LNCAP (cell line): ENCODE measurements at regions not wholly inside any gene's neighbourhood (a gene's known extent, or its start where the extent isn't known, plus 50 kb on each side); places are given as distances from the start of the nearest gene placed in this dataset.

Experiments used
- TF ChIP-seq, protein P1 (sequence below): fragments of 450-650 bp; IDR thresholded peaks from 2 replicates; pipeline ENCODE4 v1.5.1; 2017; ENCODE audit warnings: mild to moderate bottlenecking

DNA sequence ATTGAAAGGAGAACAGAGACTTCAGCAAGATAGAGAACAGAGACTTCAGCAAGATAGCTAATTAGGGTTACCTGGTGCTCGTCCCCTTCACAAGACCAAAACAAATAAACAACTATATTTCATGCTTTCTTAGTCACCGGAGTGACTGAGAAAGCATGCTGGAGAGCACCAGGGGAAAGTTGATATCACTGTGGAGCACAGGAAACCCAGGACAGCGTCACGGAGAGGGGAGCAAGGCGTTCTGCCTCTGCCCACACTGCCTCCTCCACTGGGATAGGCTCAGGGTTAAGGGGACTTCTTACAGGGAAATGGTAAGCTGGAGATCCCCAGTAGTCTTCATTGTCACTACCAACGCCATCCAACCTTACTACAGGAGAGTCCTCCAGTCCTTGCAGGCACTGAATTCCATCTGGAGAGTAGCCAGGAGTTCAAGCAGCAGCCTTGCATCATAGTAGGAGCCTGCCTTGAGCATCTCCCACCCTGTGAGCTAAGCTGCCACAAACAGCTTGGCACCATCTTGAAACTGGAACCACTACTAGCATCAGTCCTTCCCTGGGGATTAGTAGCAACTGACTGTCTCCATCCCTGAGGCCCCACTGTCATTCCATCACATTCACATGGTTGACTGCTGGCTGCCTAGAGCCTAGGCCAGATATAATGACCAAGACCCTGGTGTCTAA, 239.4 kb downstream of the PLPP3 start:
- TF ChIP-seq, protein P1, sequence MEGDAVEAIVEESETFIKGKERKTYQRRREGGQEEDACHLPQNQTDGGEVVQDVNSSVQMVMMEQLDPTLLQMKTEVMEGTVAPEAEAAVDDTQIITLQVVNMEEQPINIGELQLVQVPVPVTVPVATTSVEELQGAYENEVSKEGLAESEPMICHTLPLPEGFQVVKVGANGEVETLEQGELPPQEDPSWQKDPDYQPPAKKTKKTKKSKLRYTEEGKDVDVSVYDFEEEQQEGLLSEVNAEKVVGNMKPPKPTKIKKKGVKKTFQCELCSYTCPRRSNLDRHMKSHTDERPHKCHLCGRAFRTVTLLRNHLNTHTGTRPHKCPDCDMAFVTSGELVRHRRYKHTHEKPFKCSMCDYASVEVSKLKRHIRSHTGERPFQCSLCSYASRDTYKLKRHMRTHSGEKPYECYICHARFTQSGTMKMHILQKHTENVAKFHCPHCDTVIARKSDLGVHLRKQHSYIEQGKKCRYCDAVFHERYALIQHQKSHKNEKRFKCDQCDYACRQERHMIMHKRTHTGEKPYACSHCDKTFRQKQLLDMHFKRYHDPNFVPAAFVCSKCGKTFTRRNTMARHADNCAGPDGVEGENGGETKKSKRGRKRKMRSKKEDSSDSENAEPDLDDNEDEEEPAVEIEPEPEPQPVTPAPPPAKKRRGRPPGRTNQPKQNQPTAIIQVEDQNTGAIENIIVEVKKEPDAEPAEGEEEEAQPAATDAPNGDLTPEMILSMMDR = no peak

GRCh38 chr1:56339093-56339492, 240.3 kb downstream of the PLPP3 start:
- TF ChIP-seq, protein P1 = no peak

DNA sequence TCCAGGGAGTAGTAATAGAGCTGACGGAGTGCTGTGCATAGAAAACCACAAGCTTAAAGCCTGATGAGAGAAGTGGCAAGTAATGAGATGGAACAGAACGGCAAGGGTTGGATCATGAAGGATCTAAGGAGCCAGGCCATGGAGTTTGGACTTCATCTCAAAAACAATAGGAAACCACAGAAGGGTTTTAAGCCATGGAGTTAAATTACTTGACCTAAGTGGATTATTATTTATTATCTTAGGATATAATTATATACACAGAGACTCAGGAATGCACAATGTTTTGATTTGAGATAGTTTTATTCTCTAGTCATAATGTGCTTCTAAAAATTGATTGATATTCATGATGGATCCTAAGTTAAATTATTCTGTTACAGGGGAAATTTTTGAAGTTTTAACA, 242.4 kb downstream of the PLPP3 start:
- TF ChIP-seq, protein P1 = no peak

- TF ChIP-seq, protein P1 = no peak
Measured at GRCh38 chr1:56335394-56335793, 244.0 kb downstream of the PLPP3 start.

DNA sequence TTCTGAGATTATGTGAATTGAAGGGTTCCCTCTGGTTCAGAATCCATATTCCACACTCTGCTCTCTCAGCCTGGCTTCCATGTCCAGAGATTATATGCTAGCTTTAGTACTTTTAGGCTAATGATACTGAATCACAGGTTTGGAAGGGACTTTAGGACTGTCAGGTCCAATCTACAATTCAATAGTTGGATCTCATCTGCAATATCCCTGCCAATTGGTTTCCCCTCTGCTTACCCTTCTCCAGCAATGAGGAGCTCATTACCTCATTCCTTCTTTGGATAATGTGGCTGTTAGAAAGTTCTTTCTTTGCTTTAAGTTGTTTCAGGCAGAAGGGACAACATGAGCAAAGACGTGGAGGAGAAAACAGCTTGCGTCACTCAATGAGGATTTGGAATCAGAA, 245.3 kb downstream of the PLPP3 start:
- TF ChIP-seq, protein P1 = no peak

- TF ChIP-seq, protein P1 = no peak
Measured at GRCh38 chr1:56333461-56333860, 245.9 kb downstream of the PLPP3 start.

DNA sequence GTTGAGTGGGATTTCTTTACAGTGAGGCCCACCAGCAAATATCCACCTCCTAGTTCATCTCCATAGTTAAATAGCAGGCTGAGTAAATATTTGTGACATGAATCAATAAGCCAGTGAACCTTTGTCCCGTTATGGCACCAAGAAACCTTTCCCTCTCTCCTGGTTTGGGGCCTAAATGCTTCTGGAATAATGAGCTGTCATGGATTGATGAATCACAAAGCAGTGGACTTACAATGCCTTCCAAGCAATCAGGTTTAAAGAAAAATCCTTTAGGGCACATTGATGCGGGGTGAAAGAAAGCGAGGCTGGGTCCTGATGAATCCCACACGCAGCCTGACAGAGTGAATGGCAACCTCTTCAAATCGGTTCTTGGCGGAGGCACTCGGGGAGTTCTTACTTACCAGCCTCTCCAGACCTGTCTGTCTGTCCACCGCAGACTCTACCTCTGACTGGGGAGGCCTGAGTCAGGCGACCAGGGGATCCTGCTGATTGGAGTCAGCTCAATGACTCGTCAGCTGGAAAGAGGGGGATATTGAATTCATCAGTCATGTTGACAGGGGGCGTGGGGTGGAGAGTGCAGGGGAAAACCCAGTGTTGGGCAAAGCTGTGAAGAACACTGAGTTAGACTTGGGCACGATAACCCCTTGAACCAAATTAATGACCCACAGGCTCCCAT, 247.3 kb downstream of the PLPP3 start:
- TF ChIP-seq, protein P1 = no peak
